ENCODE measurements at regions not wholly inside any gene's neighbourhood (a gene's known extent, or its start where the extent isn't known, plus 50 kb on each side); places are given as distances from the start of the nearest gene placed in this dataset.

GRCh38 chr2:128505575-128506526 lies 187.2 kb upstream of the HS6ST1 start:
- no peak overlapping the region for H3K9ac ChIP-seq (ENCODE audit: control insufficient read depth, extremely low read depth, insufficient read depth, low read length)
- no peak for FAIRE-seq
- no peaks in the 10 kb centered on the region for H3K4me1 ChIP-seq (ENCODE audit: control insufficient read depth, extremely low read depth, insufficient read depth, low read length)
- no peak for DNase-seq (ENCODE audit: low read depth, low spot score)
- dilution Hi-C loops (cut with MboI; ENCODE audit: extremely low pct_ligation_motif_present, low sequenced_read_pairs): no loop called here
- no peaks in the 10 kb centered on the region for H3K27me3 ChIP-seq (ENCODE audit: control insufficient read depth, extremely low read depth, insufficient read depth, low read length)
- no peak overlapping the region for H3K4me2 ChIP-seq (ENCODE audit: control insufficient read depth, extremely low read depth, insufficient read depth, low read depth, low read length)
- H3K4me3 ChIP-seq (ENCODE audit: control insufficient read depth in 2 of 3, extremely low read depth in 1 of 3, insufficient read depth in 2 of 3, low read depth in 1 of 3, low read length in 3 of 3): no peak overlapping the region
- no peak overlapping the region for H3K27ac ChIP-seq (ENCODE audit: control insufficient read depth, insufficient read depth, low read length)
- no peaks in the 10 kb centered on the region for H4K20me1 ChIP-seq (ENCODE audit: control insufficient read depth, extremely low read depth, insufficient read depth, low read length)
- H3K9me3 ChIP-seq (ENCODE audit: control insufficient read depth, low read depth, low read length): no peaks in the 10 kb centered on the region
- H2AFZ ChIP-seq (ENCODE audit: control insufficient read depth, low read length): no peak overlapping the region
- TF ChIP-seq EZH2 (IDR thresholded peaks at IDR 0.05; ENCODE audit: low read length) (no peak), CTCF (optimal IDR thresholded peaks at IDR 0.05 in 1 of 3, IDR thresholded peaks at IDR 0.05 in 1 of 3, conservative IDR thresholded peaks at IDR 0.05 in 1 of 3; ENCODE audit: extremely low read depth in 1 of 3, insufficient read depth in 2 of 3, low read length in 3 of 3) (no peak)
- no peaks in the 10 kb centered on the region for H3K36me3 ChIP-seq (ENCODE audit: control insufficient read depth in 2 of 2, extremely low read depth in 1 of 2, insufficient read depth in 2 of 2, low read length in 2 of 2)
- no peaks in the 10 kb centered on the region for H3K79me2 ChIP-seq (ENCODE audit: control insufficient read depth, insufficient read depth, low read length)
- no peaks in the 10 kb centered on the region for H3K9me1 ChIP-seq (ENCODE audit: control insufficient read depth, extremely low read depth, insufficient read depth, low read length)

GRCh38 chr2:128506534-128506933 lies 187.9 kb upstream of the HS6ST1 start:
- Histone ChIP-seq H3K9me1 (ENCODE audit: control insufficient read depth, extremely low read depth, insufficient read depth, low read length) (no peaks in the 10 kb centered on the region), H3K4me1 (ENCODE audit: control insufficient read depth, extremely low read depth, insufficient read depth, low read length) (no peaks in the 10 kb centered on the region), H3K27ac (ENCODE audit: control insufficient read depth, insufficient read depth, low read length) (no peak overlapping the region), H3K9me3 (ENCODE audit: control insufficient read depth, low read depth, low read length) (no peaks in the 10 kb centered on the region), H3K4me2 (ENCODE audit: control insufficient read depth, extremely low read depth, insufficient read depth, low read depth, low read length) (no peak overlapping the region), H3K79me2 (ENCODE audit: control insufficient read depth, insufficient read depth, low read length) (no peaks in the 10 kb centered on the region), H3K4me3 (ENCODE audit: control insufficient read depth in 2 of 3, extremely low read depth in 1 of 3, insufficient read depth in 2 of 3, low read depth in 1 of 3, low read length in 3 of 3) (no peak overlapping the region), H3K9ac (ENCODE audit: control insufficient read depth, extremely low read depth, insufficient read depth, low read length) (no peak overlapping the region), H3K36me3 (ENCODE audit: control insufficient read depth in 2 of 2, extremely low read depth in 1 of 2, insufficient read depth in 2 of 2, low read length in 2 of 2) (no peaks in the 10 kb centered on the region), H3K27me3 (ENCODE audit: control insufficient read depth, extremely low read depth, insufficient read depth, low read length) (no peaks in the 10 kb centered on the region), H4K20me1 (ENCODE audit: control insufficient read depth, extremely low read depth, insufficient read depth, low read length) (no peaks in the 10 kb centered on the region), H2AFZ (ENCODE audit: control insufficient read depth, low read length) (no peak overlapping the region)
- FAIRE-seq: no peak
- DNase-seq (ENCODE audit: low read depth, low spot score): no peak
- dilution Hi-C loops (cut with MboI; ENCODE audit: extremely low pct_ligation_motif_present, low sequenced_read_pairs): no loop called here
- TF ChIP-seq CTCF (optimal IDR thresholded peaks at IDR 0.05 in 1 of 3, IDR thresholded peaks at IDR 0.05 in 1 of 3, conservative IDR thresholded peaks at IDR 0.05 in 1 of 3; ENCODE audit: extremely low read depth in 1 of 3, insufficient read depth in 2 of 3, low read length in 3 of 3) (no peak), EZH2 (IDR thresholded peaks at IDR 0.05; ENCODE audit: low read length) (no peak)
